Stimulated activated CD4-positive, alpha-beta T cell treated with anti-CD3 and anti-CD28 coated beads, Interleukin-2, amount 100 ng/mL, for 24 hours (primary cell): ENCODE measurements at regions not wholly inside any gene's neighbourhood (a gene's known extent, or its start where the extent isn't known, plus 50 kb on each side); places are given as distances from the start of the nearest gene placed in this dataset.
"Not testable (repeated sequence)": the region's sequence is repeated elsewhere in the genome, so short reads cannot be mapped to it uniquely, and the experiment has no call there.

ENCODE experiments used
- DNase-seq, 2 donors: peaks; one replicate each; pipeline ENCODE4 v3.0.0-alpha.2; 2020

DNA sequence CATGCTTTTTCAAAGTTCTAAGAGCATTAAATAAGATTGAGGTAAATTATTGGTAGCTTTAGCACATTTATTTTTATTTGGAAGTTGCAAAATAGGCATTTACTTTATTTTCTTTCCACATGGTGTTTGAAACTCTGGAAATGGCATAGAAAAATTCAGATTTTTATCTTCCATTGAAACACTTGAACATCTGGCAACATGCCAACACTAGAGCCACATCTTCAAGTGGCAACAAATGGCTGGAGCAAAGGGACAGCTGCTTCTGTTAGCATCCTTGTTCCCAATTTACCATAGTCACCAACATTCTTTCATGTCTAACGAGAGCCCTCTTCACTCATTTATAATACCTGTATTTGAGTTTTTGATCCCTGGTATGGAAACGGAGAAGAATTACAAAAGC is 539.9 kb downstream of the ZNF608 start:
- no peak for DNase-seq

DNA sequence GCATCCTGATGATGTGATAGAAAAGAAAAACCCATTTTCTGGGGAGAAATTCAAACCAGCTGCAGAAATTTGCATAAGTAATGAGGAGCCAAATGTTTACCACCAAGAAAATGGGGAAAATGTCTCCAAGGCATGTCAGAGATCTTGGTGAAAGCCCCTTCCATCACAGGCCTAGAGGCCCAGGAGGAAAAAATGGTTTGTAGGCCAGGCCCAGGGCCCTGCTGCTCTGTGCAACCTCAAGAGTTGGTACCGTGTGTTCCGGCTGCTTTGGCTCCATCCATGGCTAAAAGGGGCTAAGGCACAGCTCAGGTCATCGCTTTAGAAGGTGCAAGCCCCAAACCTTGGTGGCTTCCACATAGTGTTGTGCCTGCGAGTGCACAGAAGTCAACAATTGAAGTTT is 543.1 kb downstream of the ZNF608 start:
- no peak for DNase-seq

DNA sequence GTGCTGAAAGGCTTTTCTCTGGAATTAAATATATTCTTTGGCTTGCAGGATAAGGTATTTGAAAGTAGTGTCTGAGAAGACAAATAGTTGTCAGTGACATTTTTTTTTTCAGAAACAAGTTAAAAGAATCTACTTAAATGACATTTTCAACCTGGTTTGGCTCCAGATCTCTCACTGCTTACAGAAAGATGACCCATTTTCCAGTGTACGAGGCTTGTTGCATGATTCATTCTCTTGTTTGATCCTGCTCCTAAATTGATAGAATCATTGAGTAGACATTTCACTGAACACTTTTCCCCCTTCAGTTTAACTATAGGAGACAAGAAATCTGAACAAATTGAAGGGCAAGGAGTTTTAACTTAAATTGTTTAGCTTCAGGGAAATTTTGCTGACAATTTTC is 546.1 kb downstream of the ZNF608 start:
- DNase-seq = no peak

DNA sequence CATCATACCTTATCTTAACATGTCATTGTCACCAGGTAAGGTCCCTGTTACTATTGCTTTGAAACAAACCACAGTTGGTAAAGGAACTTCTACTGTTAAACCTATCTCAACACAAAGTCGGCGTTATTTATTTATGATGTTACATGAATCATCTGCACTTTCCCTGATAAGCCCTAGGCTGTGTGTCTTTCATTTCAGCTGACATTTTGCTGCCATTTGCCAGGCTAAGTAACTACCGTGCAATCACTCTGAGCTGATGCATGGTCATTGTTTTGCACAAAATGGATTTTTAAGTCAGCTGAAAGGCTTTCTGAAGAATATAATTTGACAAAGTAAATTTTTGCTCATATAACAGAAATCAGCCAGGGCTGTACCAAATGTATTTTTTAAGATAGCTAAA is 546.5 kb downstream of the ZNF608 start:
- no peak for DNase-seq

DNA sequence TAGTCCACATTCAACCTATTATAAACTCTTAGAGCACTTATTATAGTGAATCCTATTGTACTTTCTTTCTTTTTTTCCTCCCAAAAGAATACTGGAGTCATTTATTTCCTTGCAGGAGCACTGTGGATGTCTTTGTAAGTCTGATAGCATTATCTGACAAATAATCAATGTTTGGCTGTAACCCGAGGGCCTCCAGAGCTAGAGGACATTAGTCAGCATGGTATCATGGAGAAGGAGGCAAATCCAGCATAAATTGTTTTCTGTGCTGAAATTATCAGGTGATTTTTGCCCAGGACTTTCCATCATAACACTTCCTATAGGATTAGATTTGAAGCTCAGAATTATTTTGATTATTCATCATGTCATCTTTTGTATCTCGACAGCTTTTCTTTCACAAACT is 551.0 kb downstream of the ZNF608 start:
- DNase-seq = no peak

DNA sequence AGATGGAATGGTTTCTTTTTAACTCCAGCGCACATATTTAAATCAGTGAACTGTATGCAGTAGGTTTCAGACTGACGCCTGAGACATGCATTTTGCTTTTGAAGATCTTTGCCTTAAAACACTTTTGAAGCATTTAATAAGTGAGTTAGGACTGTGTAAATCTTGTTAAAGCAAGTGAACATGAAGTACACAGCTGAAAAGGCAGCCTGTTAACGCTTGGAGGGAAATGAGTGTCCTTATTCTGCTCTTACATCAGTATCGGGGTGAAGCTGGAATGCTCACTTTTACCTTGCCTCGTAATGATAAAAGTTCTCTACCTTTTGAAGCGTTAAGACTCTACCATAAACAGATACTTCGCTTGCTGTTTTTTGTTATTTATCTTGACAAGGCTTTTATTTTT is 552.2 kb downstream of the ZNF608 start:
- DNase-seq = no peak

DNA sequence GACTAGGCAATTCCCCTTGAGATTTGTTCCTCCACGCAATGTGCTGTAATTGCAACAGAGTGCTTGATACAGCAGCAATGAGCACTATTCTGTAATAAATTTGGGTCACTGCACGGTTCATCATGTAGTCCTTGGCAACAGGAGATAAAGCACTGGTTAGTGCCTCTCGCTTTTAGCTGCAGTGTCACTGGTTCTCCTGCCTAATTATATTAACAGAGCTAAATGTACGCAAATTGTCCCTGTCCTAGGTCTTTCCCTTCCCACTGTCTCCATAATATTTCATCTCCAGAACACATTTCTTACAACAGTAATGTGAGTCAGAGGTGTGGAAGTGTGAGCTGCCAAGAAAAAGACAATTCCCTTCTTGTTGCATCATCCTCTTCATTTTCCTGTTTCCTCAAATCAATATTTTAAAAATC is 553.1 kb downstream of the ZNF608 start:
- no peak for DNase-seq

DNA sequence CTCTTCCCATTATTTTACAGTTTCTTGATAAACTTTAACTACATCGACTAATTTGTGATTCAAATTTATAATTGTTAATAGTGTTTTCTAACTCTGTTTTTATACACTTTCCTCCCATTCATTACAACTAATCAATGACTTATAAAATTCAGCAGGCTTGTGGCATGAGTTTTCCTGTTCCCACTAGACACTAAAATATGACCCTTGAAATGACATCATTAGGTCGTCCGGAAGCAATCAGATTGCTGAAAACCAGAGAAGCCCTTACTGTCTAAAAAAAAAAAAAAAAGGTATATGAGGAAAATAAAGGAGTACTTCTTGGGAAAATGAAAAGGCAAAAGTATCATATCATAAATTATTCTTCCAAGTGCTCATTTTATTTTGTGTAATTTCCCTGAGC is 553.7 kb downstream of the ZNF608 start:
- no peak for DNase-seq

DNA sequence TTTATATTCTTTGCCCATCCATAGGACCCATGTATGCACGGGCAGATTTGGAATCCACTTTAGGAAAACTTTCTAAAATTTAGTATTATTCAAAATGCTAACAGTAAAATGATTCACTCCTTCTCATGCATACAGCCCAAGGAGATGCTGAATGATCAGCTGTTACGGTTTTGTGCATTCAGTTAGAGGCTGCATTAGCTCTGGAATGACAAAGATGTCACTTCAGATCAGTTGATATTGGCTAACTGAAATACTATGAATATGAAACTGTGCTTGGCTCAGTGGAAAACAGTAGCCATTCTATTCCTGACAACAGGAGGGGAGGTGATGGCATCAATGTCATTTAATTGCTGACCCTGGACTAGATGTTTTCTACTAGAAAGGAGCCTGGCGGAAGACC is 560.7 kb downstream of the ZNF608 start:
- no peak for DNase-seq

DNA sequence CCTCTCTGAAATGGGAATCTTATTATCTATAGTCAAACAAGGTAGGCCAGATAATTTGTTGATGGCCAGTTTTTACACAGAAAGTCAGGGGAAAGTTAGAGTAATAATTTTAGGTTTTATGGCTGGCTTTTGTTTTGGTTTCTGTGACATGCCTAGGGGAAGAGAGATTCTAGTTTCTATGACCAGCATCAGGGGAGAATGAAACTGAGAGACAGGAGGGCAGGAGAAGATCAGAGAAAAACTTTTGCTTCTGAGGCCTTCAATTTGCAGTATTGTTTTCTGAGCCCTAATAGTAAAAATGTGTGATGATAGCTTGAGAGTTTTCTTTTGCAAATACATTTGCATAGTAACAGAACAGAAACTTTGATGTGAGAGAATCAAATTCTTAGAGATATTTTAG is 564.3 kb downstream of the ZNF608 start:
- DNase-seq = no peak

DNA sequence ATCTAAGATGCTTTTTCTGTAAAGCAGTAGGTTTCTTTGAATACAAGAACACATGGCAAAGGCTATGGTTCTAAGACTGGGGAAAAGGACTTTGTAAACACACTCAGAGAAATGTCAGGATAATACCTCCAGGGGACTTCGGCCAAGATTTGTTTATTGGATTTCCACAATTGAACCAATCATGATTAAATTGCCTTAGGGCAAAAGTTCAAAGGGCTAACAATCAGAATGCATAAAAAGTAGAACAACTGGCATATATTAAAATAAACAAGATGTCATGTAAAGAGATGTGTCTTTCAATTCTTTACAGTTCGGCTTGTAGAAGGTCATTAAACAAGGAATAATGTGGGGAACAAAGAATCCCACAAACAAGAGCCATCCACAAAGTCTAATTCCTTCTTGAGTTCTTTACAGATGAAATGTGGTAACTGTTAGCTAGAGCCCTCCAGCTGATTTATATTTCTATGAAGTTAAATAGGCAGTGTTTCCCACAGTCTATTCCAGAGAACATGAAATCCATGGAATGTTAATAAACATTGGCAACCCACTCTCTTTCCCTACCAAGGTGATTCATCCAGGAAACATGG is 565.5 kb downstream of the ZNF608 start:
- no peak for DNase-seq

DNA sequence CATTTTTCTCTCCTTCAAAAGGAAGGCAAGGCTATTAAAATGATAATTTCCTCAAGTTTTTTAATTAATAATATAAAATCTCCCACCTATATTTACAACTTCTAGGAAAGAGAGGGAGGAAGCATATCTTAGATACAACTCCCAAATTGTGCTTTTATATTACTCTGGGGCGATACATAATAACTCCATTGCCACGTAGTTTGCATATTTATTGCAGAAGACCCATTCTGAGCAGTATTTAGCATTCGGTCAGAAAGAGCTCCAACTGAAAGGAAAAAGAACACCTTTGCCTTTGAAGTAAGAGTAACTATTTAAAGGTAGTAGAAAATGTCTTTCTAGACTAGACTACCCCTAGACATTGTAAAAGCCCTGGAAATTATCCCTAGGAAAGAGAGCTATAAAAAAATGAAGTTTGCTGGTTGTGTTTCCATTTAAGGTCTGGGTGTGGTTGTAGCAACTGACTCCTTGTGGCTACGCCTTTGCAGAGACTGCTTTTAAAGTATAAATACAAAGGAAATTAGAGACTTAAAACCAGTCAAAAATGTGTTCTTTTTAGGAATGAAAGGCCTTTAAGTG is 566.1 kb downstream of the ZNF608 start:
- DNase-seq = no peak

DNA sequence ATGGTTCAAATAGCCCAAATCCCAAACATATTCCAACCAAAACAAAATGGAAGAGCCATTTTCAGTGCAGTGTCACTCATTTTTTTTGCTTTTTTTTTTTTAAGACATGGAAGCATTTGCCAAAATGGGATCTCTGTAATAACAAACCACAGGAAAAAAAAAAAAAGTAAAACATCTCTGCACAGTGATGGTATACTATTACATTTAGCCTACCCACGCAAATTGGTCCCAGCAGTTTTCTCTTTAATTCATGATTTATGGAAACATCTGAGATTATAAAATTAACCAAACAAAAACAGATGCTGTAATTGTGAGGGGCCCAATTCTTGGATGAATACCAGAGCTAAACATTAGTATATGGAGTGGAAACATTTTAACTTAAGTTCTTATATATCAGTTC is 566.6 kb downstream of the ZNF608 start:
- DNase-seq = no peak

DNA sequence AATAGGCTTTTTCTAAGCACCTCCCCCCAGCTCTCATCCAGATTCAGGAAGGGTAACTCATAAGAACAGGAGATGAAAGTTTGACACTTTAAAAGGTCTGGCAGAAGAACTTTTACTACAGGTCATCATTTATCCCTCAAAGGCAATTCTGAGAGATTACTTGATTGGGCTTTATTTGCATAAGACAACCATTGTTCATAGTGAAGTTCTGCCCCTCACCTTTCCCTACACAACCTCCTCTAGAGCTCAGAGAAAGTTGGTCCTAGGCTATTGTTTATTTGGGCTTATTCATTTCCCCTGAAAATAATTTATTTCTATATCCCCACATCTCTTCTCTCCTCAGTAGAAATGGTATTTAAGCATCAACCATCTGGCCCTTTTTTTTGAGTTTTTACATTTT is 568.4 kb downstream of the ZNF608 start:
- DNase-seq = no peak

DNA sequence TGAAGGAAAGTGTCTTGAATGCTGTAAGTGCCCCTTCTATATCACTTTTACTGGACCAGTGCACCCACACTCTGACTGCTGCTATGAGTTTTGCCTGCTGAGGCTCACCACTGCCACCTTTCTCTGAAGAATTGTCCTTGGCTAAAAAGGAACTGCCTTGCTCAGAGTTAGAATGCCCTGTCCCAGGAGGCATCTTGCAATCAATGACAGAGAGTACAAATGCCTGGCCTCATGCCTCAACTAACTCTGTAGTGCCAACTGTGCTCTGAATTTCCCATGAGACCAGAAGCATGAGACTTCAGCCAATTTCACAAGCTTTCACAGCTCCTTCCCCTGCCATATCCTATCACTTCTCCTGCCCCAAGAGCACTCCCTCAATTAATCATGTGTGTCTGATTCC is 569.7 kb downstream of the ZNF608 start:
- no peak for DNase-seq

DNA sequence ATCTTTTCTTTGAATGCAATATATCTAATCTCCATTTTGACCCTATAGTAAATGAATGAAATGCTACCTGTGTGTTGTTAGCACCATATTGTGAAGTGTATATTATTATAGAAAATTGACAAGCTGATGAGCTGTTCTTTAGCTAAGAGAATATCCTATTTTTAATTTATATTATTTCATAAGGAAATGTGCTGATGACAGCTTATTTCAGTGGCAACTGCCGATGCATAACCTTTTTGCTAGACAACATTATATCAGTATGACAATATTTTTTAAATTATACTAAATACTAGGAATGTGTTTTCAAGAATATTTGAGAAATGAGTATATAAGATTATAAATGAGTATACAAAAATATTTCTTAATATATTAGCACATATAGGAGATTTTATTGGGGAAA is 573.1 kb downstream of the ZNF608 start:
- no peak for DNase-seq

DNA sequence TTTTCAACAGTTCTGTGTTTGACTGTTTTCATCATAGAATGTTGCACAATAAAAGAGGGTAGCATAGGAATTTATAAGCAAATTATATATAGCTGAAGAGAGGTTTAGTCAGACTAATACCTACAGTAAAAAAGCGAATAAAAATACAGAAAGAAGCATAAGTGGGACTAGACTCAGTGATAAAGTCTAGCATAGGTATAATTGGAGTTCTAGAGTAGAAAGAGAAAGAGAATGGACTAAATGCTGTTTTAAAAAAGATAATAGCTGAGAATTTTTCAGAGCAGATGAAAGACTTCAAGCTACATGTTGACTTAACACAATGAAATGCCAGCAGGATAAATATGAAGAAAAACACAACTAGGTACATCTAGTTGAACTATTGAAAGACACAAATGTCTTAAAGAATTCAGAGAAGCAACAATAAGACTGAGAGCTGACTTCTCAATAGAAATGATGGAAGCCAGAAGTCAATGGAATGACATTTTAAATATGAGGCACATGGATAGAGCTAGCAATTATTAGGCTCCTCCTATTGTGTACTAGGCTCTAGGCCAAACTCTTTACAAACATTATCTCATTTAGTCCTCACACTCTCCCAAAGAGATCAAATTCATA is 573.9 kb downstream of the ZNF608 start:
- DNase-seq = no peak

DNA sequence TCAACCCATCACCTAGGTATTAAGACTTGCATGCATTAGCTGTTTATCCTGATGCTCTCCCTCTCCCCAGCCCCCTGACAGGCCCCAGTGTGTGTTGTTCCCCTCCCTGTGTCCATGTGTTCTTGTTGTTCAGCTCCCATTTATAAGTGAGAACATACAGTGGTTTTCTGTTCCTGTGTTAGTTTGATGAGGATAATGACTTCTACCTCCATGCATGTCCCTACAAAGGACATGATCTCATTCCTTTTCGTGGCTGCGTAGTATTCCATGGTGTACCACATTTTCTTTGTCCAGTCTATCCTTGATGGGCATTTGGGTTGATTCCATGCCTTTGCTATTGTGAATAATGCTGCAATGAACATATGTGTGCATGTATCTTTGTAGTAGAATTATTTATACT is 578.3 kb downstream of the ZNF608 start:
- DNase-seq = not testable (repeated sequence)

DNA sequence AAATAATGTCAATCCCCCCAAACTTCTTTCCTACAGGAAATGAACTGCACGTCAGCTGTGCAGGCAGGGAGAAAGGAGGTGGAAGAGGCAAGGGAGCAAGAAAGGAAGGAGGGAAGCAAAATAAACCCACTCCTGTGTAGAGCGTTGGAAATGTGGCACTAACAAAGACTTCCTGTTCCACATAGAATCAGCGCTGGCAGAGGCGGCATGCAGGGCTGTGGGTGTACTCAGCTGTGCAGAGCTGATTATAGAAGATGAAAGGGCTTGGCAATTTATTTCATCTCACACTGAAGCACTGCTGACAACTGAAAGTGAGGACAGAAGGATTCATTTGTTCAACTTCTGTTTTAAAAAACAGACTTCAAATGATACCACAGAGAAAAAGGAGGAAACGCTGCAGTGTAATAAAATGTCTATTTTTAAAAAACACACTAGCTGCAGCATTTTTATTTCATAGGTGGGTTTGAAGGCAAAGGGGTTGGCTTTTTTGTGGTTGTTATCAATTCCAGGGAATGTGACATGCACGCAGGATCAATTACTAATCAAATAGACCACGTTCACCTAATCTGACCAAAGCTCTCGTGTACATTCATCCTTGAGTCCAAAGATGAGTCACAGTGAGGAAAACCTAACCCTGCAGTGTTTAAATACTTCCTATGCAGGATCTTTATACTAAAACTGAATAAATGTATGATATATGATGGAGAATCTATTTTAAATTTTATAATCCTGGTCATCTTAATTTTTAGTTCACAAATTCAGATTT is 583.5 kb downstream of the ZNF608 start:
- DNase-seq = no peak

DNA sequence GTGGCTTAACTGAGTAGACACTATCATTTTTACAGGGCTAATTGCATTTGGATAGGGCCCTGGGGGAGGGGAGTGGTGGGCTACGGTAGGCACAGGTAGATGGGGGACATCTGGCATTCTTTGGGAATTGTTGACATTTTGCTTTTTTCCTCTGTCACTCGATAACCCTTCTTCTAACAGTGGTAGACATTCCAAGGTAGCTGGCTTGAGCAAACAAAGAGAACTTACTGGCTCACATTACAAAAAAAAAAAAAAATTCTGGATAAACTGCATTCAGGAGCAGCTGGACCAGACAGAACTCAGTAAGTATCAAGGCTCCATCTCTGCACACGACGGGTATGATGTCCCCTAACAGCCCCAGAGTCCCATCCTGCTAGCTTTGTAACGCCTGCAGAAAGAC is 585.2 kb downstream of the ZNF608 start:
- DNase-seq = no peak

DNA sequence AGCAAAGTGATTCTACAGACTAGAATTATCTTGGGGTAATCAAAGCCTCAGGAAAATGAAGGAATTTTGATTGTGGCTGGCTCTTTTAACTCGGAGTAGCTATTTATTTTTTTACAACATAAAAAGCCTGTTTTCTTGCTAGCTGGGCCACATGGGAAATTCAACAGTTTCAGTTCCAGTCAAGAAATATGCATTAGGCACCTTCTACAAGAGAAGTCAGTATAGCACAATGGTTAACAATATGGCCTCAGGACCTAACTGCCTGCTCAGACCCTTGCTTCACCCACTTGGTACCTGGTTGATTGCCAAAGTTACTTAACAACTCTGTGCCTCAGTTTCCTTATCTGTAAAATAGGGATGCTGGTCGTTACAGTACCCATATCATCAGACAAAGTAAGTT is 586.2 kb downstream of the ZNF608 start:
- DNase-seq = no peak

DNA sequence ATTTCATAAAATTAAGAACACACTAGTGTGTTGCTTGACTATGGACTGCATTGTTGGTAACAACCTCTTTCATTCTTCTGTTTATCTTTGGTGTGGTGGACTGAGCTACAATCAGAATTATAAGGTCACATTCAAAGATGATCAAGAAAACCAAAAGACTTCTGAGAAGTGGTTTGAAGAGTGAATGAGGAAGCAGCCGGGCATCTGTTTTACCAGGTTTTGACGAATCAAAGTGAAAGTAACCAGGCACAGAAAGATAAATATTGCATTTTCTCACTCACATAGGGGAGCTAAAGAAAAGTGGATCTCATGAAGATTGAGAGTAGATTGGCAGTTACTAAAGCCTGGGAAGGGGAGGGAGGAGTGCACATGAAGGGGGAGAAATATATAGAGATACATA is 589.1 kb downstream of the ZNF608 start:
- no peak for DNase-seq

DNA sequence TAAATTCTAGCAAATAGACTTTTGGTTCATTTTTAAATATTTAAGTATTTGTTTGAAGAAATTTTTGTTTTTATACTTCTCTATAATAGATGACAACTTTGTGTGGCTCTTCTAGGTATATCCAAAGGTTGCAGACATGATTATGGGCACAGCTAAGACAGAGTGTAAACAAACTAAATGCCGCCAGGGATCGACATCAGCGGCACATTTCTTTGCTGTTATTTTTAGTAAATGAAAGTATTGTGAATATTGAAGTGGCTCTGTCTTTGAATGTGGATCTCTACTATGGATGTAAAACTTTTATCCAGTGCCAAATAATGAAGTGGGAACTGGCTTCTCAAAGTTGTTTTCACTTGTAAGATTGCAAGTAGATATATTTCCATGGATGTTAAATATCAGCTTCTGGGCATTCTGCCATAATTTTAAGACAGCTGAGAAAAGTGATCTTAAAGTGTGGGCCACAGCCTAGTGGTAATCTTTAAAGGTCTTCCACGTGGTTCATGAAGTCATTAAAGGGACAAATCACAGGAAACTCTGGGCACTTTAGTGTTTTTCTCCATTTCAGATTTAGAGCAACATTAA is 589.9 kb downstream of the ZNF608 start:
- no peak for DNase-seq

DNA sequence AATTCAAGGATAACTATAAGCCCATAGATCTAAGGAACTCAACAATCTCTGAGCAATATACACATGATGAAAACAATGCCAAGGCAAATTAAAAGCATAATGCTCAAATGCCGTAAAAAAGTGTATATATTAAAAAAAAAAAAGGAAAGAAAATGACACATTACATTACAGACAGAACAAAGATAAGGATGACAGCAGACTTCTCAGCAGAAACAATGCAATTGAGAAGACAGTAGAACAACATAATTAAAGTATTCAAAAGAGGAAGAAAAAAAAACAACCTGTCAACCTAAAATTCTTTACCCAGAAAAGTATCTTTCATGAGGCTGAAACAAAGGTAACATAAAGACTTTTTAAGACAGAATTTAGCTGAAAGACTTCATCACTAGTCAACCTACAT is 591.7 kb downstream of the ZNF608 start:
- no peak for DNase-seq
